ENCODE measurements at regions not wholly inside any gene's neighbourhood (a gene's known extent, or its start where the extent isn't known, plus 50 kb on each side); places are given as distances from the start of the nearest gene placed in this dataset.

DNA sequence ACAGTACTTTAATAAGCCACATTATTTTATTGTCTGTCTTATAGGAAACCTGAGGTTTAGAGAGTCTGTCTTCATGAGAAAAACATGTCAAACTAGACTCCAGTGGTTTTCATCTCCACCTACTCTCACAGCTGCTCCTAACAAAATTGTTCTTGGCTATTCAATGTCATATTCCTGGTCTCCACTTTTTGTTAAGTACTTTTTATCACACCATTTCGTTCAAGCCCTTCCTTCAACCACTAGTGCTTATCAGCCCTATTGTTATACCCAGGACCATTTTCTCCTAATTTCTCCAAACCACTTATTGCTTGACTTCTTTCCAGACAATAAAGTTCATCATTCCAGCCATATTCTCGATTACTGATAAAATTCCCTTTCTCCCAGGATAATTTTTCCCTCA is 1674.3 kb upstream of the AGA start:
- TF ChIP-seq, protein P1, sequence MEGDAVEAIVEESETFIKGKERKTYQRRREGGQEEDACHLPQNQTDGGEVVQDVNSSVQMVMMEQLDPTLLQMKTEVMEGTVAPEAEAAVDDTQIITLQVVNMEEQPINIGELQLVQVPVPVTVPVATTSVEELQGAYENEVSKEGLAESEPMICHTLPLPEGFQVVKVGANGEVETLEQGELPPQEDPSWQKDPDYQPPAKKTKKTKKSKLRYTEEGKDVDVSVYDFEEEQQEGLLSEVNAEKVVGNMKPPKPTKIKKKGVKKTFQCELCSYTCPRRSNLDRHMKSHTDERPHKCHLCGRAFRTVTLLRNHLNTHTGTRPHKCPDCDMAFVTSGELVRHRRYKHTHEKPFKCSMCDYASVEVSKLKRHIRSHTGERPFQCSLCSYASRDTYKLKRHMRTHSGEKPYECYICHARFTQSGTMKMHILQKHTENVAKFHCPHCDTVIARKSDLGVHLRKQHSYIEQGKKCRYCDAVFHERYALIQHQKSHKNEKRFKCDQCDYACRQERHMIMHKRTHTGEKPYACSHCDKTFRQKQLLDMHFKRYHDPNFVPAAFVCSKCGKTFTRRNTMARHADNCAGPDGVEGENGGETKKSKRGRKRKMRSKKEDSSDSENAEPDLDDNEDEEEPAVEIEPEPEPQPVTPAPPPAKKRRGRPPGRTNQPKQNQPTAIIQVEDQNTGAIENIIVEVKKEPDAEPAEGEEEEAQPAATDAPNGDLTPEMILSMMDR (IDR thresholded peaks at IDR 0.05), result no peak
- no peak for TF ChIP-seq POLR2A (IDR thresholded peaks at IDR 0.05)
